ENCODE measurements at regions not wholly inside any gene's neighbourhood (a gene's known extent, or its start where the extent isn't known, plus 50 kb on each side); places are given as distances from the start of the nearest gene placed in this dataset.

GRCh38 chr12:92326877-92327276 is 181.2 kb upstream of the BTG1 start:
- TF ChIP-seq EZH2 (IDR thresholded peaks at IDR 0.05) = no peak
- no peak for TF ChIP-seq CTCF (IDR thresholded peaks at IDR 0.05)

Data from neural progenitor cell (in vitro differentiated cells).